Activated T-cell treated with anti-CD3 and anti-CD28 coated beads for 48 hours (primary cell): ENCODE measurements at regions not wholly inside any gene's neighbourhood (a gene's known extent, or its start where the extent isn't known, plus 50 kb on each side); places are given as distances from the start of the nearest gene placed in this dataset.

Experiments used
- DNase-seq: peaks from one replicate; pipeline ENCODE4 v3.0.0-alpha.2; 2020; ENCODE audit warnings: low read depth

GRCh38 chr2:60294901-60295635, 258.4 kb downstream of the BCL11A start:
- DNase-seq = no peak

- no peak for DNase-seq
Measured at GRCh38 chr2:60292242-60292641, 261.2 kb downstream of the BCL11A start.

GRCh38 chr2:60290509-60290908, 262.9 kb downstream of the BCL11A start:
- DNase-seq = no peak

- DNase-seq = no peak
Measured at GRCh38 chr2:60285626-60286316, 267.7 kb downstream of the BCL11A start.

GRCh38 chr2:60283626-60284025, 269.8 kb downstream of the BCL11A start:
- DNase-seq = no peak

GRCh38 chr2:60282886-60283285, 270.6 kb downstream of the BCL11A start:
- no peak for DNase-seq

- DNase-seq = no peak
Measured at GRCh38 chr2:60281730-60282129, 271.7 kb downstream of the BCL11A start.

GRCh38 chr2:60280238-60280637, 273.2 kb downstream of the BCL11A start:
- no peak for DNase-seq

GRCh38 chr2:60278906-60279305, 274.5 kb downstream of the BCL11A start:
- no peak for DNase-seq

GRCh38 chr2:60275958-60276357, 277.5 kb downstream of the BCL11A start:
- DNase-seq = no peak

- DNase-seq = no peak
Measured at GRCh38 chr2:60273836-60274235, 279.6 kb downstream of the BCL11A start.

GRCh38 chr2:60271713-60272112, 281.7 kb downstream of the BCL11A start:
- DNase-seq = no peak

- no peak for DNase-seq
Measured at GRCh38 chr2:60271131-60271530, 282.3 kb downstream of the BCL11A start.

GRCh38 chr2:60268661-60269060, 284.8 kb downstream of the BCL11A start:
- no peak for DNase-seq

GRCh38 chr2:60268032-60268431, 285.4 kb downstream of the BCL11A start:
- no peak for DNase-seq

- DNase-seq = no peak
Measured at GRCh38 chr2:60267122-60267521, 286.3 kb downstream of the BCL11A start.

- DNase-seq = no peak
Measured at GRCh38 chr2:60262178-60262577, 291.3 kb downstream of the BCL11A start.

- DNase-seq = no peak
Measured at GRCh38 chr2:60260639-60261296, 292.7 kb downstream of the BCL11A start.

GRCh38 chr2:60259781-60260180, 293.7 kb downstream of the BCL11A start:
- DNase-seq = no peak

GRCh38 chr2:60252581-60253150, 300.8 kb downstream of the BCL11A start:
- no peak for DNase-seq

GRCh38 chr2:60251247-60251646, 302.2 kb downstream of the BCL11A start:
- DNase-seq = no peak

- DNase-seq = no peak
Measured at GRCh38 chr2:60249879-60250278, 303.6 kb downstream of the BCL11A start.

- DNase-seq = no peak
Measured at GRCh38 chr2:60247471-60247870, 306.0 kb downstream of the BCL11A start.
